ENCODE measurements at regions not wholly inside any gene's neighbourhood (a gene's known extent, or its start where the extent isn't known, plus 50 kb on each side); places are given as distances from the start of the nearest gene placed in this dataset.

GRCh38 chr6:56864171-56864616 is 90.7 kb upstream of the BEND6 start:
- no peak for DNase-seq (ENCODE audit: low read depth)

- no peak for DNase-seq (ENCODE audit: low read depth)
Observed at GRCh38 chr6:56863366-56863765, 91.5 kb upstream of the BEND6 start.

- no peak for DNase-seq (ENCODE audit: low read depth)
Observed at GRCh38 chr6:56862415-56863175, 92.3 kb upstream of the BEND6 start.

GRCh38 chr6:56860475-56860874 is 94.4 kb upstream of the BEND6 start:
- no peak for DNase-seq (ENCODE audit: low read depth)

- DNase-seq (ENCODE audit: low read depth), result no peak
Observed at GRCh38 chr6:56856036-56856580, 98.8 kb upstream of the BEND6 start.

GRCh38 chr6:56854086-56854485 is 100.8 kb upstream of the BEND6 start:
- no peak for DNase-seq (ENCODE audit: low read depth)

GRCh38 chr6:56853541-56853940 is 101.4 kb upstream of the BEND6 start:
- no peak for DNase-seq (ENCODE audit: low read depth)

- no peak for DNase-seq (ENCODE audit: low read depth)
Observed at GRCh38 chr6:56852260-56853010, 102.5 kb upstream of the BEND6 start.

- DNase-seq (ENCODE audit: low read depth), result peak; percentile 84
Observed at GRCh38 chr6:56851541-56852259, 103.2 kb upstream of the BEND6 start.

- no peak for DNase-seq (ENCODE audit: low read depth)
Observed at GRCh38 chr6:56851074-56851473, 103.8 kb upstream of the BEND6 start.

- DNase-seq (ENCODE audit: low read depth), result no peak
Observed at GRCh38 chr6:56850626-56851025, 104.3 kb upstream of the BEND6 start.

- DNase-seq (ENCODE audit: low read depth), result no peak
Observed at GRCh38 chr6:56849896-56850295, 105.0 kb upstream of the BEND6 start.

GRCh38 chr6:56848105-56848504 is 106.8 kb upstream of the BEND6 start:
- DNase-seq (ENCODE audit: low read depth), result no peak

GRCh38 chr6:56845032-56845431 is 109.9 kb upstream of the BEND6 start:
- DNase-seq (ENCODE audit: low read depth), result no peak

GRCh38 chr6:56843476-56844349 is 111.2 kb upstream of the BEND6 start:
- DNase-seq (ENCODE audit: low read depth), result no peak

- no peak for DNase-seq (ENCODE audit: low read depth)
Observed at GRCh38 chr6:56842686-56843475, 112.0 kb upstream of the BEND6 start.

- DNase-seq (ENCODE audit: low read depth), result no peak
Observed at GRCh38 chr6:56841751-56842150, 113.2 kb upstream of the BEND6 start.

GRCh38 chr6:56841381-56841749 is 113.5 kb upstream of the BEND6 start:
- DNase-seq (ENCODE audit: low read depth), result no peak

GRCh38 chr6:56840467-56841380 is 114.2 kb upstream of the BEND6 start:
- peak; percentile 77 for DNase-seq (ENCODE audit: low read depth)

All from stromal cell of bone marrow (primary cell).